Common myeloid progenitor, CD34-positive (primary cell): ENCODE measurements at regions not wholly inside any gene's neighbourhood (a gene's known extent, or its start where the extent isn't known, plus 50 kb on each side); places are given as distances from the start of the nearest gene placed in this dataset.
A peak's percentile ranks its signal among the peaks of the same experiment; 100 is the strongest.
"Not testable (repeated sequence)": the region's sequence is repeated elsewhere in the genome, so short reads cannot be mapped to it uniquely, and the experiment has no call there.

Experiments
- CTCF ChIA-PET: fragments of 350-600 bp; sonication (Branson Sonifier 250); formaldehyde crosslinking; loops from one replicate; lab custom pipeline; 2021; ENCODE audit warnings: antibody characterized with exemption; lab: Charles Lee
- POLR2A ChIA-PET: fragments of 350-600 bp; sonication (Branson Sonifier 250); formaldehyde crosslinking; loops from one replicate; lab custom pipeline; 2021; ENCODE audit warnings: antibody characterized with exemption; lab: Charles Lee
- DNase-seq, 3 donors: peaks; one replicate each; pipeline versions ENCODE4 v3.0.0 to v3.0.0-alpha.2; 2013
- H3K27ac ChIP-seq, 2 experiments: 1 replicate in 1 of 2; 2 replicates in 1 of 2; pipeline ENCODE4 v1.7.0; 2013; ENCODE audit warnings: inconsistent platforms in 2 of 2, low read length in 2 of 2, mild to moderate bottlenecking in 2 of 2, low read depth in 1 of 2, moderate library complexity in 1 of 2; ENCODE audit not compliant: severe bottlenecking in 2 of 2, insufficient read depth in 1 of 2, poor library complexity in 1 of 2
- H3K27me3 ChIP-seq, 5 experiments: replicated peaks in 2 of 5; 1 replicate in 3 of 5; 2 replicates in 2 of 5; pipeline versions ENCODE4 v1.6.1 to v1.7.0; 2013; ENCODE audit warnings: low read length in 4 of 5, mild to moderate bottlenecking in 2 of 5, moderate library complexity in 2 of 5, inconsistent platforms in 1 of 5; ENCODE audit not compliant: insufficient read depth in 5 of 5, control insufficient read depth in 4 of 5
- H3K36me3 ChIP-seq, 4 experiments: 1 replicate in 2 of 4; 2 replicates in 2 of 4; pipeline versions ENCODE4 v1.6.1 to v1.7.0; 2013; ENCODE audit warnings: low read length in 3 of 4, control low read depth in 1 of 4, mild to moderate bottlenecking in 1 of 4; ENCODE audit not compliant: control insufficient read depth in 4 of 4, insufficient read depth in 4 of 4
- H3K4me1 ChIP-seq, 4 experiments: 1 replicate in 3 of 4; 2 replicates in 1 of 4; pipeline versions ENCODE4 v1.6.1 to v1.7.1; 2013; ENCODE audit warnings: low read length in 3 of 4, mild to moderate bottlenecking in 3 of 4, control low read depth in 1 of 4, inconsistent platforms in 1 of 4, moderate library complexity in 1 of 4; ENCODE audit not compliant: control insufficient read depth in 4 of 4, insufficient read depth in 4 of 4; ENCODE audit errors: control extremely low read depth in 1 of 4
- H3K4me3 ChIP-seq, 7 experiments: 1 replicate in 4 of 7; 2 replicates in 3 of 7; pipeline versions ENCODE4 v1.5.1 to v1.7.0; 2013; ENCODE audit warnings: mild to moderate bottlenecking in 7 of 7, low read length in 6 of 7, moderate library complexity in 6 of 7, inconsistent platforms in 2 of 7, low read depth in 2 of 7, control low read depth in 1 of 7; ENCODE audit not compliant: insufficient read depth in 4 of 7, control insufficient read depth in 1 of 7; ENCODE audit errors: extremely low read depth in 1 of 7
- H3K9me3 ChIP-seq, 5 experiments: 1 replicate in 4 of 5; 2 replicates in 1 of 5; pipeline versions ENCODE4 v1.6.1 to v1.7.1; 2013; ENCODE audit warnings: low read length in 4 of 5, mild to moderate bottlenecking in 2 of 5, inconsistent platforms in 1 of 5, low read depth in 1 of 5, moderate library complexity in 1 of 5; ENCODE audit not compliant: control insufficient read depth in 4 of 5, insufficient read depth in 2 of 5; ENCODE audit errors: control extremely low read depth in 1 of 5
- whole genome bisulfite sequencing: methylation state at CpG from one replicate; pipeline ENCODE4 v1.1.5; 2013; ENCODE audit not compliant: insufficient coverage; 5-methylcytosine and 5-hydroxymethylcytosine counted together

GRCh38 chr10:22816298-22816653, 101.9 kb upstream of the PIP4K2A start:
- H3K36me3 ChIP-seq = no peaks in the 10 kb centered on the region
- CTCF ChIA-PET = no interaction called here
- H3K4me3 ChIP-seq = no peak overlapping the region
- DNase-seq = peak; percentile 14 to 67 (median 57)
- POLR2A ChIA-PET = no interaction called here
- H3K4me1 ChIP-seq = peaks cover 0 to 12% (median 7%) of the 10 kb centered on the region in 4 experiments
- H3K27me3 ChIP-seq = no peaks in the 10 kb centered on the region
- no peaks in the 10 kb centered on the region for H3K9me3 ChIP-seq
- no peak overlapping the region for H3K27ac ChIP-seq
- 93% methylated on average over 3 of the region's 4 CpGs for WGBS

- peaks cover 0 to 5% (median 0%) of the 10 kb centered on the region in 5 experiments for H3K9me3 ChIP-seq
- no peak overlapping the region for H3K27ac ChIP-seq
- no peaks in the 10 kb centered on the region for H3K4me1 ChIP-seq
- WGBS = 97% methylated on average over 3 of the region's 7 CpGs
- ChIA-PET CTCF (no interaction called here), POLR2A (interaction anchor here (0.9 kb wide), 1 partner anchor 18 kb away, joined by 3 read pairs; no protein-coding TSS in a partner anchor)
- DNase-seq = no peak
- H3K27me3 ChIP-seq = no peaks in the 10 kb centered on the region
- H3K4me3 ChIP-seq = no peak overlapping the region
- no peaks in the 10 kb centered on the region for H3K36me3 ChIP-seq
These were observed 96.5 kb upstream of the PIP4K2A start for GRCh38 chr10:22810643-22811465.

- no peak overlapping the region for H3K4me3 ChIP-seq
- no peaks in the 10 kb centered on the region for H3K36me3 ChIP-seq
- H3K27me3 ChIP-seq = no peaks in the 10 kb centered on the region
- ChIA-PET CTCF (no interaction called here), POLR2A (no interaction called here)
- H3K27ac ChIP-seq = no peak overlapping the region
- H3K9me3 ChIP-seq = peaks cover 0 to 5% (median 0%) of the 10 kb centered on the region in 5 experiments
- 94% methylated on average over 2 of the region's 4 CpGs for WGBS
- DNase-seq = no peak
- no peaks in the 10 kb centered on the region for H3K4me1 ChIP-seq
These were observed 92.9 kb upstream of the PIP4K2A start for GRCh38 chr10:22807238-22807637.

DNA sequence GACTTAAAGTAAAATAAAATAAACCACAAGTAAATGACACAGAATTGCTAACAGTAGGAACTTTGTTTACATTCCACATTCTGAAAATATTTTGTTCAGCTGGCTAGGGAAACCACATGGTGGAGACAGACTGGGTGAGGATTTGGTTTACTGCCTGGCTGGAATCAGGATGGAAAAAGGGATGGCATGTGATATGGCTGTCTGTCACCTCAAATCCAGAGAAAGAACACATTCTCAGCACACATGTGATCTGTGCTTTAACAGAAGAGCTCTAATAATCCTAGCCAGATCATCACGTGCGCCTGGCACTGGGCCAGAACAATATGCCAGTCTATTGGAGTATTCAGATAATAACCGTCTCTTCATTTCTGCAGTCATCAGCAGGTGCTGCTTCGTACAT, 90.9 kb upstream of the PIP4K2A start:
- CTCF ChIA-PET = no interaction called here
- 90% methylated on average over 2 of the region's 4 CpGs for WGBS
- POLR2A ChIA-PET = no interaction called here
- H3K27ac ChIP-seq = no peak overlapping the region
- no peak for DNase-seq
- H3K9me3 ChIP-seq = peaks cover 0 to under 1% (median 0%) of the 10 kb centered on the region in 5 experiments
- H3K36me3 ChIP-seq = no peaks in the 10 kb centered on the region
- peaks cover 0 to 9% (median 4%) of the 10 kb centered on the region in 4 experiments for H3K4me1 ChIP-seq
- no peaks in the 10 kb centered on the region for H3K27me3 ChIP-seq
- H3K4me3 ChIP-seq = no peak overlapping the region

- no peak overlapping the region for H3K27ac ChIP-seq
- H3K36me3 ChIP-seq = no peaks in the 10 kb centered on the region
- H3K4me3 ChIP-seq = no peak overlapping the region
- ChIA-PET CTCF (no interaction called here), POLR2A (no interaction called here)
- H3K9me3 ChIP-seq = no peaks in the 10 kb centered on the region
- WGBS = 71% methylated on average over 1 of the region's 2 CpGs
- H3K27me3 ChIP-seq = no peaks in the 10 kb centered on the region
- H3K4me1 ChIP-seq = peaks cover 0 to 9% (median 4%) of the 10 kb centered on the region in 4 experiments
- no peak for DNase-seq
These were observed 89.0 kb upstream of the PIP4K2A start for GRCh38 chr10:22803261-22803885.

- H3K36me3 ChIP-seq = no peaks in the 10 kb centered on the region
- WGBS = no CpG with 5 or more reads among the region's 1 CpG
- no peaks in the 10 kb centered on the region for H3K27me3 ChIP-seq
- ChIA-PET CTCF (interaction anchor here (1.7 kb wide), 1 partner anchor 60 kb away, joined by 5 read pairs; no protein-coding TSS in a partner anchor), POLR2A (no interaction called here)
- no peak overlapping the region for H3K27ac ChIP-seq
- H3K9me3 ChIP-seq = no peaks in the 10 kb centered on the region
- H3K4me1 ChIP-seq = peaks cover 0 to 9% (median 4%) of the 10 kb centered on the region in 4 experiments
- DNase-seq = peak in 2 of 3 donors; percentile 6 to 14
- no peak overlapping the region for H3K4me3 ChIP-seq
These were observed 87.4 kb upstream of the PIP4K2A start for GRCh38 chr10:22801785-22802184.

DNA sequence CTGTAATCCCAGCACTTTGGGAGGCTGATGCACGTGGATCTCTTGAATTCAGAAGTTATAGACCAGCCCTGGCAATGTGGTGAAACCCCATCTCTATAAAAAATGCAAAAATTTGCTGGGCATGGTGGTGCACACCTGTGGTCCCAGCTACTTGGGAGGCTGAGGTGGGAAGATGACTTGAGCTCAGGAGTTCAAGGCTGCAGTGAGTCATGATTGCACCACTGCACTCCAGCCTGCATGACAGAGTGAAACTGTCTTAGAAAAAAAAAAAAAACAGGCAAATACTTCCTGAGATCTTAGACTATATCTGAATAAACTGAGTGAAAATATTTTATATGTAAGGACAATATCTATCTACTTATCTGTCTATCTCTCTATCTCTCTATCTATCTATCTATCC, 83.4 kb upstream of the PIP4K2A start:
- H3K27ac ChIP-seq, H3K4me1 ChIP-seq, H3K36me3 ChIP-seq, H3K27me3 ChIP-seq, DNase-seq, H3K9me3 ChIP-seq, POLR2A ChIA-PET, CTCF ChIA-PET, H3K4me3 ChIP-seq: not testable (repeated sequence)
- WGBS = 100% methylated on average over 1 of the region's 1 CpG
